HEK293 (cell line): ENCODE measurements at regions not wholly inside any gene's neighbourhood (a gene's known extent, or its start where the extent isn't known, plus 50 kb on each side); places are given as distances from the start of the nearest gene placed in this dataset.

Experiments
- CTCF ChIA-PET: fragments of 350-600 bp; formaldehyde crosslinking; extraction: SDS; loops from one replicate; lab custom pipeline; 2021; ENCODE audit warnings: antibody characterized with exemption; lab: Yijun Ruan, JAX
- POLR2A ChIA-PET: fragments of 300-600 bp; formaldehyde crosslinking; extraction: SDS; loops from one replicate; lab custom pipeline; 2020; ENCODE audit warnings: antibody characterized with exemption, inconsistent platforms; lab: Yijun Ruan, JAX
- H3K27ac ChIP-seq: fragments of 200-500 bp; sonication (Bioruptor generic); 2 replicates; pipeline ENCODE4 v1.5.1; 2014; ENCODE audit warnings: low read depth, low read length, control low read depth, inconsistent platforms; ENCODE audit errors: extremely low read depth
- H3K36me3 ChIP-seq, 2 experiments: fragments of 200-500 bp in 1 of 2; sonication (Bioruptor generic) in 1 of 2; 1 replicate in 1 of 2; 2 replicates in 1 of 2; pipeline ENCODE4 v1.5.1; 2014 to 2017; ENCODE audit warnings: inconsistent platforms in 2 of 2, low read length in 2 of 2; ENCODE audit not compliant: control insufficient read depth in 2 of 2, insufficient read depth in 1 of 2
- H3K4me1 ChIP-seq: fragments of 200-500 bp; sonication (Bioruptor generic); 2 replicates; pipeline ENCODE4 v1.5.1; 2014; ENCODE audit warnings: mild to moderate bottlenecking, low read length, inconsistent platforms; ENCODE audit not compliant: control insufficient read depth, insufficient read depth
- H3K4me3 ChIP-seq: 2 replicates; pipeline ENCODE4 v1.5.1; 2011; ENCODE audit warnings: low read depth, mild to moderate bottlenecking, control low read depth, low read length, moderate library complexity
- H3K9me3 ChIP-seq: fragments of 200-500 bp; sonication (Bioruptor generic); 2 replicates; pipeline ENCODE4 v1.5.1; 2014; ENCODE audit warnings: low read depth, low read length, inconsistent platforms; ENCODE audit not compliant: control insufficient read depth, insufficient read depth
- GLI4 ChIP-seq: fragments of 450-650 bp; formaldehyde crosslinking; IDR thresholded peaks from 2 replicates; pipeline ENCODE4 v1.5.1; 2016; ENCODE audit warnings: missing biosample characterization, missing genetic modification characterization
- HOXA7 ChIP-seq: sonication (generic); formaldehyde crosslinking; IDR thresholded peaks from 2 replicates; pipeline ENCODE4 v1.8.1; 2022; ENCODE audit warnings: missing genetic modification reagents, borderline replicate concordance
- HOXC10 ChIP-seq: sonication (generic); formaldehyde crosslinking; IDR thresholded peaks from 2 replicates; pipeline ENCODE4 v1.8.1; 2023; ENCODE audit warnings: mild to moderate bottlenecking, missing genetic modification reagents
- INSM2 ChIP-seq: fragments of 450-650 bp; formaldehyde crosslinking; IDR thresholded peaks from 2 replicates; pipeline ENCODE4 v1.5.1; 2016; ENCODE audit warnings: missing biosample characterization, missing genetic modification characterization
- KLF1 ChIP-seq: fragments of 450-650 bp; formaldehyde crosslinking; IDR thresholded peaks from 2 replicates; pipeline ENCODE4 v1.5.1; 2016; ENCODE audit warnings: missing biosample characterization, missing genetic modification characterization
- PRDM10 ChIP-seq: fragments of 450-650 bp; formaldehyde crosslinking; IDR thresholded peaks from 2 replicates; pipeline ENCODE4 v1.5.1; 2016; ENCODE audit warnings: missing biosample characterization, missing genetic modification characterization
- SCRT2 ChIP-seq: fragments of 450-650 bp; formaldehyde crosslinking; IDR thresholded peaks from 2 replicates; pipeline ENCODE4 v1.5.1; 2016; ENCODE audit warnings: missing biosample characterization, missing genetic modification characterization
- ZBTB1 ChIP-seq: fragments of 450-650 bp; formaldehyde crosslinking; IDR thresholded peaks from 2 replicates; pipeline ENCODE4 v1.5.1; 2016; ENCODE audit warnings: missing biosample characterization, missing genetic modification characterization
- ZBTB11 ChIP-seq: fragments of 450-650 bp; formaldehyde crosslinking; conservative IDR thresholded peaks from 2 replicates; pipeline ENCODE4 v1.5.1; 2016; ENCODE audit warnings: low read depth, missing biosample characterization, missing genetic modification characterization
- ZIC2 ChIP-seq: fragments of 450-650 bp; formaldehyde crosslinking; IDR thresholded peaks from 2 replicates; pipeline ENCODE4 v1.5.1; 2016; ENCODE audit warnings: missing biosample characterization, missing genetic modification characterization
- ZNF140 ChIP-seq: fragments of 450-650 bp; formaldehyde crosslinking; IDR thresholded peaks from 2 replicates; pipeline ENCODE4 v1.5.1; 2016; ENCODE audit warnings: missing biosample characterization, missing genetic modification characterization
- ZNF155 ChIP-seq: fragments of 450-650 bp; formaldehyde crosslinking; IDR thresholded peaks from 2 replicates; pipeline ENCODE4 v1.5.1; 2016; ENCODE audit warnings: missing biosample characterization, missing genetic modification characterization
- ZNF175 ChIP-seq: fragments of 450-650 bp; formaldehyde crosslinking; IDR thresholded peaks from 2 replicates; pipeline ENCODE4 v1.5.1; 2016; ENCODE audit warnings: missing biosample characterization, missing genetic modification characterization
- ZNF19 ChIP-seq: fragments of 450-650 bp; formaldehyde crosslinking; IDR thresholded peaks from 2 replicates; pipeline ENCODE4; 2016; ENCODE audit warnings: missing biosample characterization, missing genetic modification characterization, low read depth
- ZNF211 ChIP-seq: fragments of 450-650 bp; formaldehyde crosslinking; IDR thresholded peaks from 2 replicates; pipeline ENCODE4 v1.5.1; 2016; ENCODE audit warnings: low read depth, missing biosample characterization, missing genetic modification characterization
- ZNF248 ChIP-seq: fragments of 450-650 bp; formaldehyde crosslinking; IDR thresholded peaks from 2 replicates; pipeline ENCODE4 v1.5.1; 2017; ENCODE audit warnings: missing biosample characterization, missing genetic modification characterization
- ZNF324 ChIP-seq: fragments of 450-650 bp; formaldehyde crosslinking; IDR thresholded peaks from 2 replicates; pipeline ENCODE4 v1.5.1; 2016; ENCODE audit warnings: missing biosample characterization, missing genetic modification characterization
- ZNF335 ChIP-seq: fragments of 450-650 bp; formaldehyde crosslinking; conservative IDR thresholded peaks from 2 replicates; pipeline ENCODE4 v1.5.1; 2016; ENCODE audit warnings: missing biosample characterization, missing genetic modification characterization
- ZNF426 ChIP-seq: fragments of 450-650 bp; formaldehyde crosslinking; IDR thresholded peaks from 2 replicates; pipeline ENCODE4 v1.5.1; 2017; ENCODE audit warnings: missing biosample characterization, missing genetic modification characterization, mild to moderate bottlenecking, inconsistent platforms, moderate library complexity
- ZNF514 ChIP-seq: fragments of 450-650 bp; formaldehyde crosslinking; IDR thresholded peaks from 2 replicates; pipeline ENCODE4 v1.5.1; 2016; ENCODE audit warnings: missing biosample characterization, missing genetic modification characterization
- ZNF549 ChIP-seq: fragments of 450-650 bp; IDR thresholded peaks from 2 replicates; pipeline ENCODE4 v1.5.1; 2018; ENCODE audit warnings: missing biosample characterization, missing genetic modification characterization, mild to moderate bottlenecking, inconsistent platforms, moderate library complexity
- ZNF585B ChIP-seq: fragments of 450-650 bp; formaldehyde crosslinking; IDR thresholded peaks from 2 replicates; pipeline ENCODE4 v1.5.1; 2016; ENCODE audit warnings: missing biosample characterization, missing genetic modification characterization
- ZNF596 ChIP-seq: fragments of 450-650 bp; IDR thresholded peaks from 2 replicates; pipeline ENCODE4 v1.5.0; 2018; ENCODE audit warnings: missing biosample characterization, mild to moderate bottlenecking, missing genetic modification characterization, moderate library complexity
- ZNF626 ChIP-seq: fragments of 450-650 bp; sonication (Bioruptor Pico); formaldehyde crosslinking; IDR thresholded peaks from 2 replicates; pipeline ENCODE4 v1.5.1; 2018; ENCODE audit warnings: missing biosample characterization, missing genetic modification characterization, inconsistent platforms
- ZNF639 ChIP-seq: fragments of 450-650 bp; formaldehyde crosslinking; IDR thresholded peaks from 2 replicates; pipeline ENCODE4 v1.5.1; 2016; ENCODE audit warnings: missing biosample characterization, missing genetic modification characterization
- ZNF654 ChIP-seq: fragments of 450-650 bp; formaldehyde crosslinking; IDR thresholded peaks from 2 replicates; pipeline ENCODE4 v1.5.1; 2016; ENCODE audit warnings: low read depth, missing biosample characterization, missing genetic modification characterization
- ZNF664 ChIP-seq: fragments of 450-650 bp; formaldehyde crosslinking; IDR thresholded peaks from 2 replicates; pipeline ENCODE4 v1.5.1; 2016; ENCODE audit warnings: missing biosample characterization, missing genetic modification characterization
- ZNF843 ChIP-seq: fragments of 450-650 bp; formaldehyde crosslinking; IDR thresholded peaks from 2 replicates; pipeline ENCODE4 v1.5.1; 2016; ENCODE audit warnings: missing biosample characterization, missing genetic modification characterization

- ChIA-PET POLR2A (no interaction called here), CTCF (interaction anchor here (0.6 kb wide), 1 partner anchor 595 kb away, joined by 3 read pairs; no protein-coding TSS in a partner anchor)
- H3K4me3 ChIP-seq: no peak overlapping the region
- TF ChIP-seq ZIC2: no peak
- TF ChIP-seq ZNF664 (tag by site-specific recombination): no peak
- TF ChIP-seq ZNF549 (tag by site-specific recombination): no peak
- no peak for TF ChIP-seq ZNF248 (tag by site-specific recombination)
- TF ChIP-seq ZNF639 (tag by site-specific recombination): no peak
- TF ChIP-seq ZNF596 (tag by site-specific recombination): no peak
- TF ChIP-seq ZNF654 (tag by site-specific recombination): no peak
- no peak for TF ChIP-seq ZNF426 (tag by site-specific recombination)
- TF ChIP-seq ZNF211 (tag by site-specific recombination): no peak
- TF ChIP-seq ZNF514 (tag by site-specific recombination): no peak
- no peak for TF ChIP-seq ZNF140
- TF ChIP-seq KLF1 (tag by site-specific recombination): no peak
- no peak for TF ChIP-seq ZNF585B
- no peak overlapping the region for H3K27ac ChIP-seq
- H3K9me3 ChIP-seq: no peaks in the 10 kb centered on the region
- H3K36me3 ChIP-seq: no peaks in the 10 kb centered on the region
- H3K4me1 ChIP-seq: no peaks in the 10 kb centered on the region
Measured at GRCh38 chr5:58019614-58020013, 440.3 kb downstream of the PLK2 start.

- Histone ChIP-seq H3K36me3 (no peaks in the 10 kb centered on the region), H3K9me3 (no peaks in the 10 kb centered on the region), H3K27ac (no peak overlapping the region), H3K4me3 (no peak overlapping the region), H3K4me1 (no peaks in the 10 kb centered on the region)
- CTCF ChIA-PET: interaction anchor here (0.5 kb wide), 1 partner anchor 460 kb away, joined by 3 read pairs; no protein-coding TSS in a partner anchor
- POLR2A ChIA-PET: no interaction called here
- TF ChIP-seq ZBTB11 (tag by site-specific recombination) (no peak), ZNF626 (no peak), HOXC10 (CRISPR knock-in tag) (no peak), ZNF324 (tag by site-specific recombination) (no peak), SCRT2 (tag by site-specific recombination) (no peak), ZNF19 (tag by site-specific recombination) (no peak), INSM2 (tag by site-specific recombination) (no peak), ZBTB1 (no peak), GLI4 (tag by site-specific recombination) (no peak), ZNF155 (tag by site-specific recombination) (no peak), ZNF175 (tag by site-specific recombination) (no peak), HOXA7 (CRISPR knock-in tag) (no peak), ZNF335 (tag by site-specific recombination) (no peak), ZNF843 (tag by site-specific recombination) (no peak), PRDM10 (tag by site-specific recombination) (no peak)
Measured at GRCh38 chr5:58018016-58018415, 441.9 kb downstream of the PLK2 start.
